ENCODE measurements at regions not wholly inside any gene's neighbourhood (a gene's known extent, or its start where the extent isn't known, plus 50 kb on each side); places are given as distances from the start of the nearest gene placed in this dataset.

- TF ChIP-seq CTCF (IDR thresholded peaks at IDR 0.05): no peak
- TF ChIP-seq POLR2A (IDR thresholded peaks at IDR 0.05): no peak
These were observed 612.9 kb upstream of the IGFBP3 start for GRCh38 chr7:46533946-46534345.
